ENCODE measurements at regions not wholly inside any gene's neighbourhood (a gene's known extent, or its start where the extent isn't known, plus 50 kb on each side); places are given as distances from the start of the nearest gene placed in this dataset.
"Not testable (repeated sequence)": the region's sequence is repeated elsewhere in the genome, so short reads cannot be mapped to it uniquely, and the experiment has no call there.

DNA sequence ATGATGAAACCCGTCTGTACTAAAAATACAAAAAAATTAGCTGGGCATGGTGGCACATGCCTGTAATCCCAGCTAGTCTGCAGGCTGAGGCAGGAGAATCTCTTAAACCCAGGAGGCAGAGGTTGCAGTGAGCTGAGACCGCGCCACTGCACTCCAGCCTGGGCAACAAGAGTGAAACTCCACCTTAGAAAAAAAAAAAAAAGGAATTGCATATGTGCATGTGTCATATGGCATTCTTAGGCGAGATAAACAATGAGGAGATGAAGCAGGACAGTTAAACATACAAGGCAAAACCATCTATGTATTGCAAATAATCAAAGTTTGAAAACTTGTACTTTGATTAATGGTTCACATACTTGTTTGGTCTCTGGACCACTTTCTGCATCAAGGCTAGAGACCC, 305.1 kb downstream of the SEC16B start:
- H3K27me3 Mint-ChIP-seq (ENCODE audit: low read depth); H3K36me3 Mint-ChIP-seq (ENCODE audit: low read depth); H3K27ac Mint-ChIP-seq; DNase-seq (ENCODE audit: low spot score); H3K9me3 Mint-ChIP-seq; H3K4me3 Mint-ChIP-seq (ENCODE audit: low read depth); H3K4me1 Mint-ChIP-seq (ENCODE audit: low read depth); intact Hi-C loops (cut with micrococcal nuclease): not testable (repeated sequence)

DNA sequence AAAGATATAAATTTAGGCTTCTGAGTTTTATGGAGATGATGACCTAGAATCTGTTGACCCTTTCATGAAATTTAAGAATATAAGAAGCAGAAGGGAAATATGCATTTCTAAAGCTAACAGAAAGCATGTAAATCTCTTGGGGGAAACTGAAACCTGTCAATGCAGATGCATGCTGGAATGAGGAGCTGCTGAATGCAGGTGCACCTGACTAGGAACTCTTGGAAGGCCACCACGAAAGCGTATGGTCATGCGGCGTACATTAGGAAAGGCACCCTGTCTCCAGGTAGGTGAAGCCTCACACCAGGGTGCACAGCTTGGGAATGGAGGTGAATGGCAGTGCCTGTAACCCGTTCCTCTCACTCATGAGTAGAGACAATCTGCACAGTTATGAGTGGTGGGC, 309.7 kb downstream of the SEC16B start:
- peaks cover 8% of the 10 kb centered on the region for H3K9me3 Mint-ChIP-seq
- no peaks in the 10 kb centered on the region for H3K27me3 Mint-ChIP-seq (ENCODE audit: low read depth)
- intact Hi-C loops (cut with micrococcal nuclease), result no loop called here
- H3K4me1 Mint-ChIP-seq (ENCODE audit: low read depth), result no peaks in the 10 kb centered on the region
- no peak for DNase-seq (ENCODE audit: low spot score)
- no peaks in the 10 kb centered on the region for H3K36me3 Mint-ChIP-seq (ENCODE audit: low read depth)
- H3K27ac Mint-ChIP-seq, result no peak overlapping the region
- H3K4me3 Mint-ChIP-seq (ENCODE audit: low read depth), result no peak overlapping the region

DNA sequence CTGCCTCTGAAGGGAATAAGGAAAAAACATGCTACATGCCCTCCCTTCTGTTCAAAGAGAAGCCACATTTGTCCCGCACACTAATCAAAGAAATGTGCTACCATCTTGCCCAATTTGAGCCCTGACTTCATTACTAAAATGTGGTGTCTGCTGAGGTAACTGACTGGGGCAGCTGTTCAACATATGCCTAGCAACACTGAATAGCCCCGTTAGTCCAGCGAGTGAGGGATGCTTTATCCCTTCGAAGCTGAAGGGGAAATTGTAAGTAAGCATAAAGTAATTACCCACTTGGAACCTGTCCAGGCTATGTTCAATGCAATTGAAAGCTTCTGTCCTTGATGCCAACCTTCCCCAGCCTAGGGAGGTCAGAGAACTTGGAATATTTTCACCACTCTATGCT, 310.6 kb downstream of the SEC16B start:
- Mint-ChIP-seq H3K4me1 (ENCODE audit: low read depth) (no peaks in the 10 kb centered on the region), H3K27me3 (ENCODE audit: low read depth) (no peaks in the 10 kb centered on the region), H3K36me3 (ENCODE audit: low read depth) (no peaks in the 10 kb centered on the region), H3K27ac (no peak overlapping the region), H3K4me3 (ENCODE audit: low read depth) (no peak overlapping the region), H3K9me3 (peaks cover 8% of the 10 kb centered on the region)
- intact Hi-C loops (cut with micrococcal nuclease), result no loop called here
- DNase-seq (ENCODE audit: low spot score), result no peak

DNA sequence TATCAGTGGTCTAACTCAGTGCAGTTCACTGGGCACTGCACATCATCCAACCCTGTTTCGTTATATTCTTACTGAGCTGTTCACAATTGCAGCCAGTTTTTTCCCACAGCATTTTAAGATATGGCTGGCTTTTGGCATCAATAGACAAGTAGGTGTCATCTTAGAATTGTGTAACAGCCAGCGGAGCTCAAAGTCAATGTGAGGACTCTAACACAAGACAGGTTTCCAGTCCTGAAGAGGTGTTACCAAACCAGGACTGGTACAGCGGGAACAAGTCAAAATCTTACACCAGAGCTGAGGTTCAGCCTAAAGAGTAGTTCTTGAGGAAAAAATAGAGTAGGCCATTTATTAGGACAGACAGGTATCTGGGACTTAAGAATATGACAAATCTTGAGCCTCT, 313.3 kb downstream of the SEC16B start:
- H3K36me3 Mint-ChIP-seq (ENCODE audit: low read depth), result no peaks in the 10 kb centered on the region
- H3K9me3 Mint-ChIP-seq, result peaks cover 8% of the 10 kb centered on the region
- no peaks in the 10 kb centered on the region for H3K4me1 Mint-ChIP-seq (ENCODE audit: low read depth)
- DNase-seq (ENCODE audit: low spot score), result no peak
- H3K27ac Mint-ChIP-seq, result no peak overlapping the region
- no peak overlapping the region for H3K4me3 Mint-ChIP-seq (ENCODE audit: low read depth)
- H3K27me3 Mint-ChIP-seq (ENCODE audit: low read depth), result no peaks in the 10 kb centered on the region
- intact Hi-C loops (cut with micrococcal nuclease), result no loop called here

DNA sequence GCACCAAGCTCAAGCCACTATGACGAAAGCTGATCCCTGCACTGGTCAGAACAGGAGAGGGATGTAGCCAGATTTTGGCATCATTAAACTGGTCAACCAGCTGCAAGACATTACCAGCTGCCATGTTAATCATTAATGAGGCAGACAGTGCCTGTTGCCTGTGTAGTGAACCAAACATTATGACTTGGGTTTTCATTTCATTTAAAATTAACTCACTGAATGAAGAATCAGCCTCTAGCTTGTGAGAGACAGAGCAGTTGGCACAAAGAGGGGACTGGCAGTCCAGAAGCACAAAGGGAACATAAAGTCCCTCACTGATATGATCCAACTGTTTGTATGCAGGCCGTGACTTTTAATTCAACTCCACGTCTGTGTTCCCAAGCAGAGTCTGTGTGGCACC, 318.9 kb downstream of the SEC16B start:
- no peaks in the 10 kb centered on the region for H3K4me1 Mint-ChIP-seq (ENCODE audit: low read depth)
- no peak overlapping the region for H3K4me3 Mint-ChIP-seq (ENCODE audit: low read depth)
- no peak for DNase-seq (ENCODE audit: low spot score)
- no peaks in the 10 kb centered on the region for H3K36me3 Mint-ChIP-seq (ENCODE audit: low read depth)
- no peaks in the 10 kb centered on the region for H3K9me3 Mint-ChIP-seq
- no peaks in the 10 kb centered on the region for H3K27me3 Mint-ChIP-seq (ENCODE audit: low read depth)
- intact Hi-C loops (cut with micrococcal nuclease), result no loop called here
- H3K27ac Mint-ChIP-seq, result no peak overlapping the region

DNA sequence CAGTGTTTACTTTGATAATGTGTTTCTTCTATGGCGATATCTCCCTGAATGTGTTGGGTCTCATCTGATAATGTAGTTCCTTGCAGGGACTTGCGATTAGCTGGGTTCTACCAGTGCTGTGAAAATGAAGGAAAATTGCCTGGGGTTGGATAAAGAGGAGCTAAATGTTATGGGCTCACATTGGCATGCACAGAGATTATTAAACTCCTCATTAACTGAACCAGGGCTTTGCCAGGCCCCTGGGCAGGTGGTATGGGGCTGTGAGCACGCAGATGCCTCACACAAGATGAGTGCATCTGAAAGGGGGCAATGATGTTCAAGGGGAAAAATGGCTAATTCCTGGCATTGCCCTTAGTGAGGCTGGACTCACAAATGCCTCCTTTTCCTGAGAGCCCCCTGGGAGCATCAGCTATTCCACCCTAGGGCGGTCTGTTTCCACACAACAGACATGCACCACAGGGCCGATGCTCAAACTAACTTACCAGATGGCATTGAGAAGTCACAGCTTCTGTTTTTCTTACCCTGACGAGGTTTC, 321.1 kb downstream of the SEC16B start:
- Mint-ChIP-seq H3K36me3 (ENCODE audit: low read depth) (no peaks in the 10 kb centered on the region), H3K9me3 (no peaks in the 10 kb centered on the region), H3K27ac (no peak overlapping the region), H3K4me1 (ENCODE audit: low read depth) (no peaks in the 10 kb centered on the region), H3K4me3 (ENCODE audit: low read depth) (no peak overlapping the region), H3K27me3 (ENCODE audit: low read depth) (no peaks in the 10 kb centered on the region)
- intact Hi-C loops (cut with micrococcal nuclease), result no loop called here
- DNase-seq (ENCODE audit: low spot score), result no peak

DNA sequence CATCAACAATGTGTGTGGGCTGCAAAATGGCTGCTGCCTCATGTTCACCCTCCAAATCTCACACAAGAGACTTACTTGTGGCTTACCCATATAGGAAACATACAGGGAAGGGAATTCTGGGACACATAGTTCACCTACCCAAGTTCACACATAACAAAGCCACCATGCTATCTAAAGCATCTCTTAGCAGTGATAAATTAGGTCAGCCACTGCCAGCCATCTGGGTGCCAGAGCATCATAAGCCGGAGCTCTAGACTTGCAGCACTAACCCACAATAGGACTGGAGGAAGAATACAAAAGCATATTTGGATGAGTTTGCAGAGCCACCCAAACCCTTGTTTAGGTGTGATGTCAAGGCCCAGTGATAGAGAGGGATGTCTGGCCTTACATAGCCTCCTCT, 321.7 kb downstream of the SEC16B start:
- H3K27me3 Mint-ChIP-seq (ENCODE audit: low read depth), result no peaks in the 10 kb centered on the region
- no peak overlapping the region for H3K4me3 Mint-ChIP-seq (ENCODE audit: low read depth)
- H3K27ac Mint-ChIP-seq, result no peak overlapping the region
- no peaks in the 10 kb centered on the region for H3K4me1 Mint-ChIP-seq (ENCODE audit: low read depth)
- intact Hi-C loops (cut with micrococcal nuclease), result no loop called here
- DNase-seq (ENCODE audit: low spot score), result no peak
- H3K9me3 Mint-ChIP-seq, result no peaks in the 10 kb centered on the region
- no peaks in the 10 kb centered on the region for H3K36me3 Mint-ChIP-seq (ENCODE audit: low read depth)

DNA sequence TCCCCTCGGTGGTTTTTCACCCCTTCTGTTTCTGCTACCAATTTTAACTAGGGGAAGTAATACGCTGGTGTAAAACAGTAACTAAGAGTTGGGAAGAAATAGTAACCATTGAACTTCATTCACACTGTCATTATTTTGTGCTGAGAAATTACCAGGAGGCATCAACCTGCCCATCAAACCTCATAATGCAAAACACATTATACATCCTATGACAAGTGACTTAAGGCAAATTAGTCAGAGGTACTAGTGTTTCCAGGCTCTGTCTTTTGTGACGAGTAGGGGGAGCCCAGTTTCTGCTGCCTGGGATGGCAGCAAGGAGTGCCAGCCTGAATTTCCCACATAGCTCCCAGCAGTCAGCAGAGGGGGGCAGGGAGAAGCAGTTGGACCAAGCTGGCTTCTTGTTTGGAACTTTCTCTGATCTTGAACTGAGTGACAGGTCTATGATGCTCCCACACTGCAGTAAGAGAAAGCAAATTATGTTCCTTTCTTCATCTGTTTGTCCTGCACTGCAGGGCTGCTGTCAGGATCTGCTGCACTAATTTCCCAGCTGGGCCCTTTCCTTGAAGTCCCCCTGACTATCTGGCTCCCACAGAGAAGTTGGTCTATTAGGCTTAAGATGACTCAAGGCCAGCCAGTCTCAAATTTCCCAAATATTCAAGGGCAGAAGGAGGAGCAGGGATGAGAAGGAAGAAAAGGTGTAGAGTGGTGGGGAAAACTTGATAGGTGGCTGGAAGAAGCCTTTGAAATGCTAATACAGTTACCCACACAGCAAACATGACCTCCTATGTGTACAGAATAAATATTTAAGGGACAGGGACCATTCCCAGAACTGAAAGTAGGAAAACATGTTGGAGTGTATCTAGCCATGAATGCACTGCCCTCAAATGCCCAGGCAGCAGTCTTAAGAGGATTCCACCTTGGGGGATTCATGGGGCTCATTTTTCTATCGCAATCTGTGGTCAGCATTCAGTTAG, 322.8 kb downstream of the SEC16B start:
- Mint-ChIP-seq H3K4me3 (ENCODE audit: low read depth) (no peak overlapping the region), H3K27ac (no peak overlapping the region), H3K4me1 (ENCODE audit: low read depth) (no peaks in the 10 kb centered on the region), H3K9me3 (no peaks in the 10 kb centered on the region), H3K36me3 (ENCODE audit: low read depth) (no peaks in the 10 kb centered on the region), H3K27me3 (ENCODE audit: low read depth) (no peaks in the 10 kb centered on the region)
- DNase-seq (ENCODE audit: low spot score), result no peak
- intact Hi-C loops (cut with micrococcal nuclease), result no loop called here

DNA sequence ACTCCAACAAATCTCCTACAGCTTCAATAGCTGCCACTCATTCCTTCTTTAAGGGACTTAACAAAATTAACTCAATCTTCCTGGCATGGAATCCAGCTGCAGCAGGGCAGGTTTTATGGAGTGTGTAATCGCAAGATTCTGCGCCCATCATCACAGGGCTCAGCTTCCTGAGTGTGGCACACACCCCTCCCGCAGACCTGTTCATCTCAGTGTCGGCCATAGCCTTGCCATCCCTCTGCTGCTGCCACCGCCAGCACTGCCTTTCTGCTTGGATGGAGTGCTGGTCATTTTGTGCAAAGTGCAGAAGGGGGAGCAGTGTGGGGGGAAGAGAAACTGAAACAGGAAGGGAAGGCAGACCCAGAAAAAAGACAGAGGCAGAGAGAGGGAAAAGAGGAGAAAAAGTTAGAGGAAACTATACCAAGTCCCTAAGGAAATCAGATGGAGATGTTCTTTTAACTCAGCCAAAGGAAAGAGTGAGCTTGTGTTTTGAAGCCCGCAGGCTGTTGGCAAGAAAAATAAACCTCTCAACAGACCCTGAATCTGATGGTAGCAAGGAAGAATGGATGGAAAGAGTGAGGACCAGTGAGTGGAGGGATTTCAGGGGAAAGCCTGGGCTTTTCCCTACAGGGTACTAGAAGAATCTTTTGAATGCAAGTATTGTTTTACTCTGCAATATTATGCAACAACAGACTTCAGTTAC, 324.2 kb downstream of the SEC16B start:
- DNase-seq (ENCODE audit: low spot score), result no peak
- Mint-ChIP-seq H3K4me3 (ENCODE audit: low read depth) (no peak overlapping the region), H3K27ac (no peak overlapping the region), H3K9me3 (no peaks in the 10 kb centered on the region), H3K4me1 (ENCODE audit: low read depth) (no peaks in the 10 kb centered on the region), H3K36me3 (ENCODE audit: low read depth) (no peaks in the 10 kb centered on the region), H3K27me3 (ENCODE audit: low read depth) (no peaks in the 10 kb centered on the region)
- intact Hi-C loops (cut with micrococcal nuclease), result no loop called here

DNA sequence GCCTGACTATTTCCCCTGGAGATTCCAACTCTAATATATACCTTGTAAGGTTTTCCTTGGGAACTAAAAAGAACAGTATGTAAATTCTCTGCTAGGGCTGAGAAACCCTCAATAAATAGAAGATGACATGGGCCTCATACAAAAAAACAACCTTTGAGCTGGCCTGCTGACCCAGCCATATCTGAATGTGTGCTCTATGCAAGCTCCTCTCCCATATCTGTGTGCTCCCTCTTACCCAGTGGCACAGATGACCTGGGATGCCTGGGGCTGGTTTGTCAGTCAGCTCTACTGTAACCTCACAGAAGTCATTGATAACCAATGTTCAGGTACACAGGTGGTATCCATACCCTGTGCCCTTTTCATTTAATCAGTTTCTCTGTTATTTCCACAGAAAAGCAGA, 329.2 kb downstream of the SEC16B start:
- Mint-ChIP-seq H3K4me3 (ENCODE audit: low read depth) (no peak overlapping the region), H3K27ac (no peak overlapping the region), H3K4me1 (ENCODE audit: low read depth) (no peaks in the 10 kb centered on the region), H3K27me3 (ENCODE audit: low read depth) (no peaks in the 10 kb centered on the region), H3K36me3 (ENCODE audit: low read depth) (no peaks in the 10 kb centered on the region), H3K9me3 (no peaks in the 10 kb centered on the region)
- intact Hi-C loops (cut with micrococcal nuclease), result no loop called here
- no peak for DNase-seq (ENCODE audit: low spot score)

DNA sequence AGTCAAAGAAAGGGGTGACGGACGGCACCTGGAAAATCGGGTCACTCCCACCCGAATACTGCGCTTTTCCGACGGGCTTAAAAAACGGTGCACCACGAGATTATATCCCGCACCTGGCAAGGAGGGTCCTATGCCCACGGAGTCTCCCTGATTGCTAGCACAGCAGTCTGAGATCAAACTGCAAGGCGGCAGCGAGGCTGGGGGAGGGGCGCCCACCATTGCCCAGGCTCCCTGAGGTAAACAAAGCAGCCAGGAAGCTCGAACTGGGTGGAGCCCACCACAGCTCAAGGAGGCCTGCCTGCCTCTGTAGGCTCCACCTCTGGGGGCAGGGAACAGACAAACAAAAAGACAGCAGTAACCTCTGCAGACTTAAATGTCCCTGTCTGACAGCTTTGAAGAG, 335.7 kb downstream of the SEC16B start:
- intact Hi-C loops (cut with micrococcal nuclease); H3K27me3 Mint-ChIP-seq (ENCODE audit: low read depth); H3K9me3 Mint-ChIP-seq; H3K4me3 Mint-ChIP-seq (ENCODE audit: low read depth); H3K27ac Mint-ChIP-seq; DNase-seq (ENCODE audit: low spot score); H3K4me1 Mint-ChIP-seq (ENCODE audit: low read depth); H3K36me3 Mint-ChIP-seq (ENCODE audit: low read depth): not testable (repeated sequence)

DNA sequence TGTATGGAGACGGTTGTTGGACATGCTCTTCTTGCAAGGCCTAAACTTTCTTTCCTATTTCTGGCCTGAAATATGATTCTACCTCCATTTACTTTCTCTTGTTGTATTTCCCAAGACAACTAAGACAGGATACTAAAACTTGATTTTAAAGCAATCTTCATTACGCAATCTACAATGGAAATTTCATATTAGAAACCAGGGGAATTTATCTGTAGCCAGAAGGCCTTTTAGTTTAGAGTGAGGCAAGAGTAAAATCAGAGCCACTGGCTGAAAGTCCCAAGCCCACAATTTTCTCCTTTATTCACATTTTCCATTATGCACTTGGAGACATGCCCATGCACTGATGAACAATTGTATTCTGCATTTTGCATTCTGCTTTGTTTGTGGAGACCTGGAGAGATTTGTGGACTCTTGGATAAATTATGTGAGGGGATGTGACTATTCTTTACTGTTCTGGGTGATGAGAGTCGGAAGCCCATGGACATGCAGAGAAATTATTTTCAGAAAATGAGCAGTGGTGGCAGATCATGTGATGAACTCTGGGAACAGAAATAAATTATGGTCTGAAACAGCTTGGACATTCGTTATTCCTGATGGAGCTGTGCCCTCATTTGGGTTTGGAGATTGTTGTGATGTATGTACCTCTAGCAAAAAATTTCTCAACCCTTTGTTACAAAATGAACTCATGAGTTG, 336.8 kb downstream of the SEC16B start:
- H3K4me1 Mint-ChIP-seq (ENCODE audit: low read depth), result no peaks in the 10 kb centered on the region
- no peak overlapping the region for H3K27ac Mint-ChIP-seq
- no peaks in the 10 kb centered on the region for H3K27me3 Mint-ChIP-seq (ENCODE audit: low read depth)
- no peak for DNase-seq (ENCODE audit: low spot score)
- no peak overlapping the region for H3K4me3 Mint-ChIP-seq (ENCODE audit: low read depth)
- no peaks in the 10 kb centered on the region for H3K36me3 Mint-ChIP-seq (ENCODE audit: low read depth)
- intact Hi-C loops (cut with micrococcal nuclease), result no loop called here
- H3K9me3 Mint-ChIP-seq, result peaks cover 8% of the 10 kb centered on the region

DNA sequence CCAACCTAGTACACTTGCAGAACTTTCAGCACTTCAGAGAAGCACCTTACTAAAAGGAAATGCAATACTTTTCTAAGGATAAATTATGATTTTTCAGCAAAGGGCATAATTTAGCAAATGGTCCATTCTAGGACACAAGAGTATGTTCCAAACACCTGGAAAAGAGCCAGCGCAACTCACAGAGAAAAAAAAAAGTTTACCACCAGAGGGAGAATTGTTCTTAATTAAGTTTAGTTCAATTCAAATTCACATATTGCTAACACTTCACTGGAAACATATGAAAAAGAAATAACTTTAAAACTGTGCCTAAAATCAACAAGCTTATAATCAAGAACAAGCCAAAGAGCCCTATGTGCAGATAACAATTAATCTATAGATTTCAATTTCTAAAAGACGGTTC, 338.1 kb downstream of the SEC16B start:
- Mint-ChIP-seq H3K27ac (no peak overlapping the region), H3K4me1 (ENCODE audit: low read depth) (no peaks in the 10 kb centered on the region), H3K9me3 (peaks cover 8% of the 10 kb centered on the region), H3K4me3 (ENCODE audit: low read depth) (no peak overlapping the region), H3K27me3 (ENCODE audit: low read depth) (no peaks in the 10 kb centered on the region), H3K36me3 (ENCODE audit: low read depth) (no peaks in the 10 kb centered on the region)
- DNase-seq (ENCODE audit: low spot score), result no peak
- intact Hi-C loops (cut with micrococcal nuclease), result no loop called here

Measured in activated T-helper 2 cell treated with anti-CD3 and anti-CD28 coated beads, Interferon-gamma antibody, Interleukin-2, Interleukin-4, amounts not matched to agents 10 μg/mL and 5 μg/mL and 100 μg/mL, durations not matched to agents 14 hours and 24 hours and 36 hours (primary cell).